ENCODE measurements at regions not wholly inside any gene's neighbourhood (a gene's known extent, or its start where the extent isn't known, plus 50 kb on each side); places are given as distances from the start of the nearest gene placed in this dataset.

DNA sequence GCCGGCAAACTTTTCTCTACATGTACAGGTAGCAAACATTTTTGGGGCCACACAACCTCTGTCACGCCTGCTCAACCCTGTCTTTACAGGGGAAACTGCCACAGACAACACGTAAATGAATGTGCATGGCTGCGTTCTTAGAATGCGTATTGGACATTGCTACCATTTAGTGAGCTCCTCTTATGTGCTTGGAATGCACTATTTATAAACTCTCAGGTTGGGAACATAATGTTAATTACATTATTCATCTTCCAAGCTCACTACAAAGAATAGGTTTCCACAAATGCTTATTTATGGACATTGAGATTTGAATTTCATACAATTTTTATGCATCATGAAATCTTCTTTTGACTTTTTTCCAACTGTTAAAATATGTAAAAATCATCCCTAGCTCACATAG lies 92.0 kb upstream of the RPS6KA2 start:
- TF ChIP-seq CTCF (IDR thresholded peaks at IDR 0.05; ENCODE audit: low read depth, low read length) = no peak
- H3K4me3 ChIP-seq (ENCODE audit: low read depth, low read length) = no peak overlapping the region

DNA sequence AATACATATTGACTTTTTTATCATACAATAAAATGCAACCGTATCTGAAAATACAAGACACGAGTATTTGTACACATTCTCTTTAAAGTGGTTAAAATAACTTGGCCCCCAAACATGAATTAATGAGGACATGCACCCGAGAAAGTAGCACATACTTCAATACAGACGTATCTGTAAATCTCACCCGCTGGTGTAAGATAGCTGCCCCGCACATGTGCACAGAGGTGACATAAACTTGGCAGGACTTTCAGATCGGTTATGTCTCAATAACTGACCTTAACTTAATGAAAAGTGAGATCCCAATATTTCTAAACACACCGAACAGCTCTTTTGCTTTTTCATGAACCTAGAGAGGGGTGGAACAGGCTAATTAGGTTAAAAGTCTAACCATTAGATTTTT lies 91.5 kb upstream of the RPS6KA2 start:
- TF ChIP-seq CTCF (IDR thresholded peaks at IDR 0.05; ENCODE audit: low read depth, low read length) = no peak
- H3K4me3 ChIP-seq (ENCODE audit: low read depth, low read length) = no peak overlapping the region

GRCh38 chr6:166716910-166717617 lies 90.0 kb upstream of the RPS6KA2 start:
- TF ChIP-seq CTCF (IDR thresholded peaks at IDR 0.05; ENCODE audit: low read depth, low read length) = no peak
- no peak overlapping the region for H3K4me3 ChIP-seq (ENCODE audit: low read depth, low read length)

- no peak overlapping the region for H3K4me3 ChIP-seq (ENCODE audit: low read depth, low read length)
- no peak for TF ChIP-seq CTCF (IDR thresholded peaks at IDR 0.05; ENCODE audit: low read depth, low read length)
Measured at GRCh38 chr6:166715992-166716391, 88.9 kb upstream of the RPS6KA2 start.

DNA sequence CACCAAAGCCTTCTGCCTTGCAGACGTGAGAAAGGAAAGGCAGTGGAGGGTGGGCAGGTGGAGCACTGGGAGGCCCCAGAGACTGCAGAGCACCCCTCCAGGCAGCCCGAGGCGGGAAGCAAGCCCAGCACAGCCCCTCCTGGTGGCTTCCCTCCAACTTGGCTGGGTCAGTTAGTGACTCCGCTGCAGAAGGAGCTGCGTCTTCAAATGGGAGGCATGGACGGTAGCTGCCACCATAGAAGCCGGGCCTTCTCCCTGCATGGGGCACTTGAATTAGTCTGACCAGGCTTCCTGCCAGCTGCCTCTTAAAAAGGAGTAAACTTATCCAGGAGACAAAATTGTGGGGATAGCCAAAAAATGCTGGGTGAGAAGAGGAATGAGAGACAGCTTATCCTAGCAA lies 88.0 kb upstream of the RPS6KA2 start:
- no peak for TF ChIP-seq CTCF (IDR thresholded peaks at IDR 0.05; ENCODE audit: low read depth, low read length)
- H3K4me3 ChIP-seq (ENCODE audit: low read depth, low read length) = no peak overlapping the region

DNA sequence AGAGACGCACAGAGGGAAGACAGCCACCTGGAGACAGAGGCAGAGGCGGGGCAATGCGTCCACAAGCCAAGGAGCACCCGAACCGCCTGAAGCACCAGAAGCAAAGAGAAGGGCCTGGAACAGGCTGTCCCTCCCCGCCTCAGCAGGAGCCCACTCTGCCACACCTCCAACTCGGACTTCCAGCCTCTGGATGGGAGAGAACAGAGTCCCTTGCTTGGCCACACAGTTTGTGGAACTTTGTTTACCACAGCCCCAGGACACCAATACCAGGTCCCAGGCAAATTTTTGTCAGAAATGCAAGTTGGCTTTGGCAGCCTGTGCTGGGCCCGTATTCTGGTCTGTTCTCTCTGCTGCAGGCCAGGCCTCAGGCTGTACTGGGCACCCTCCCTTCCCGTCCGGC lies 87.5 kb upstream of the RPS6KA2 start:
- no peak for TF ChIP-seq CTCF (IDR thresholded peaks at IDR 0.05; ENCODE audit: low read depth, low read length)

GRCh38 chr6:166714187-166714510 lies 87.1 kb upstream of the RPS6KA2 start:
- no peak overlapping the region for H3K4me3 ChIP-seq (ENCODE audit: low read depth, low read length)
- no peak for TF ChIP-seq CTCF (IDR thresholded peaks at IDR 0.05; ENCODE audit: low read depth, low read length)

More for the DNA sequence above, 87.5 kb upstream of the RPS6KA2 start:
- H3K4me3 ChIP-seq (ENCODE audit: low read depth, low read length) = no peak overlapping the region
